H9 (cell line): ENCODE measurements at regions not wholly inside any gene's neighbourhood (a gene's known extent, or its start where the extent isn't known, plus 50 kb on each side); places are given as distances from the start of the nearest gene placed in this dataset.

Experiments used
- DNase-seq: peaks from one replicate; pipeline ENCODE4 v3.0.0-alpha.2; 2017
- H2AFZ ChIP-seq: one replicate; pipeline ENCODE4 v1.6.1; 2013; ENCODE audit warnings: mild to moderate bottlenecking, low read length, control low read depth, moderate library complexity
- H2AK5ac ChIP-seq: 2 replicates; pipeline ENCODE4 v1.6.1; 2013; ENCODE audit warnings: low read length, control low read depth, mixed read lengths; ENCODE audit not compliant: insufficient read length
- H2BK120ac ChIP-seq: one replicate; pipeline ENCODE4 v1.6.1; 2013; ENCODE audit warnings: low read depth, mild to moderate bottlenecking, low read length, control low read depth, inconsistent platforms; ENCODE audit not compliant: poor library complexity, severe bottlenecking
- H2BK12ac ChIP-seq: 2 replicates; pipeline ENCODE4 v1.6.1; 2013; ENCODE audit warnings: low read length, control low read depth, mixed read lengths, low read depth; ENCODE audit not compliant: insufficient read length
- H2BK15ac ChIP-seq: 2 replicates; pipeline ENCODE4 v1.6.1; 2013; ENCODE audit warnings: low read depth, low read length, control low read depth
- H2BK20ac ChIP-seq: one replicate; pipeline ENCODE4 v1.6.1; 2013; ENCODE audit warnings: low read depth, mild to moderate bottlenecking, low read length, control low read depth, inconsistent platforms; ENCODE audit not compliant: poor library complexity, severe bottlenecking
- H2BK5ac ChIP-seq: 2 replicates; pipeline ENCODE4 v1.6.1; 2013; ENCODE audit warnings: low read length, control low read depth, mixed read lengths; ENCODE audit not compliant: insufficient read length
- H3K14ac ChIP-seq: 2 replicates; pipeline ENCODE4 v1.6.1; 2013; ENCODE audit warnings: low read length, control low read depth; ENCODE audit not compliant: insufficient read depth
- H3K18ac ChIP-seq: 2 replicates; pipeline ENCODE4 v1.6.1; 2013; ENCODE audit warnings: low read depth, mild to moderate bottlenecking, mixed read lengths, low read length, control low read depth; ENCODE audit not compliant: insufficient read length
- H3K23ac ChIP-seq: 2 replicates; pipeline ENCODE4 v1.6.1; 2013; ENCODE audit warnings: low read length, control low read depth, mixed read lengths, low read depth; ENCODE audit not compliant: insufficient read length
- H3K23me2 ChIP-seq: 2 replicates; pipeline ENCODE4 v1.6.1; 2013; ENCODE audit warnings: low read depth, mild to moderate bottlenecking, mixed read lengths, low read length, control low read depth; ENCODE audit not compliant: insufficient read length, poor library complexity, severe bottlenecking
- H3K27ac ChIP-seq: 2 replicates; pipeline ENCODE4 v1.5.1; 2013; ENCODE audit warnings: low read length, control low read depth, mixed read lengths, low read depth; ENCODE audit not compliant: insufficient read length
- H3K27me3 ChIP-seq: 2 replicates; pipeline ENCODE4 v1.6.1; 2013; ENCODE audit warnings: low read length, control low read depth, inconsistent platforms; ENCODE audit not compliant: insufficient read depth
- H3K4ac ChIP-seq: 2 replicates; pipeline ENCODE4 v1.6.1; 2013; ENCODE audit warnings: low read depth, mild to moderate bottlenecking, control low read depth, inconsistent platforms, low read length, moderate library complexity
- H3K4me1 ChIP-seq: 2 replicates; pipeline ENCODE4 v1.6.1; 2013; ENCODE audit warnings: low read length, control low read depth, inconsistent platforms; ENCODE audit not compliant: insufficient read depth
- H3K4me2 ChIP-seq: 2 replicates; pipeline ENCODE4 v1.6.1; 2013; ENCODE audit warnings: low read length, control low read depth, mixed read lengths; ENCODE audit not compliant: insufficient read length, insufficient read depth
- H3K56ac ChIP-seq: 2 replicates; pipeline ENCODE4 v1.6.1; 2013; ENCODE audit warnings: low read depth, mild to moderate bottlenecking, mixed read lengths, low read length, control low read depth; ENCODE audit not compliant: insufficient read length
- H3K79me1 ChIP-seq: 2 replicates; pipeline ENCODE4 v1.6.1; 2013; ENCODE audit warnings: low read depth, mild to moderate bottlenecking, moderate library complexity, low read length, control low read depth, inconsistent platforms; ENCODE audit not compliant: insufficient read depth, poor library complexity, severe bottlenecking
- H3K79me2 ChIP-seq: 2 replicates; pipeline ENCODE4 v1.6.1; 2013; ENCODE audit warnings: low read length, control low read depth, inconsistent platforms; ENCODE audit not compliant: insufficient read depth
- H3K9ac ChIP-seq: 2 replicates; pipeline ENCODE4 v1.6.1; 2013; ENCODE audit warnings: low read length, control low read depth, mixed read lengths; ENCODE audit not compliant: insufficient read length; ENCODE audit errors: extremely low read depth
- H3K9me3 ChIP-seq: one replicate; pipeline ENCODE4 v1.6.1; 2013; ENCODE audit warnings: low read depth, low read length, inconsistent platforms; ENCODE audit not compliant: control insufficient read depth
- H3T11ph ChIP-seq: one replicate; pipeline ENCODE4 v1.6.1; 2013; ENCODE audit warnings: mild to moderate bottlenecking, low read length, control low read depth, inconsistent platforms
- H4K20me1 ChIP-seq: one replicate; pipeline ENCODE4 v1.6.1; 2013; ENCODE audit not compliant: control insufficient read depth, insufficient read length, insufficient read depth
- H4K5ac ChIP-seq: 2 replicates; pipeline ENCODE4 v1.6.1; 2013; ENCODE audit warnings: low read depth, mild to moderate bottlenecking, mixed read lengths, low read length, control low read depth; ENCODE audit not compliant: insufficient read length
- H4K8ac ChIP-seq: replicated peaks from 2 replicates; pipeline ENCODE4 v1.6.1; 2013; ENCODE audit warnings: low read length, control low read depth, mixed read lengths, low read depth; ENCODE audit not compliant: insufficient read length
- H4K91ac ChIP-seq: 2 replicates; pipeline ENCODE4 v1.6.1; 2013; ENCODE audit warnings: low read depth, mild to moderate bottlenecking, moderate library complexity, mixed read lengths, low read length, control low read depth; ENCODE audit not compliant: insufficient read length
- H3K27ac Mint-ChIP-seq, 3 experiments: 2 replicates in 2 of 3; 3 replicates in 1 of 3; pipeline ENCODE4 v1.8.0; 2020 to 2021; ENCODE audit warnings: mixed read lengths in 3 of 3, mild to moderate bottlenecking in 1 of 3, moderate library complexity in 1 of 3
- H3K27me3 Mint-ChIP-seq: 2 replicates; pipeline ENCODE4 v1.8.0; 2021; ENCODE audit warnings: low read depth, mild to moderate bottlenecking, moderate library complexity, mixed read lengths
- H3K36me3 Mint-ChIP-seq, 3 experiments: 2 replicates in 2 of 3; 3 replicates in 1 of 3; pipeline ENCODE4 v1.8.0; 2020 to 2021; ENCODE audit warnings: low read depth in 3 of 3, mixed read lengths in 3 of 3; ENCODE audit not compliant: insufficient read depth in 1 of 3
- H3K4me1 Mint-ChIP-seq, 2 experiments: 2 replicates each; pipeline ENCODE4 v1.8.0; 2020; ENCODE audit warnings: mixed read lengths in 2 of 2
- H3K4me3 Mint-ChIP-seq, 2 experiments: 2 replicates in 1 of 2; 3 replicates in 1 of 2; pipeline ENCODE4 v1.8.0; 2020 to 2021; ENCODE audit warnings: mild to moderate bottlenecking in 2 of 2, mixed read lengths in 2 of 2, moderate library complexity in 1 of 2
- H3K9me3 Mint-ChIP-seq, 2 experiments: 2 replicates in 1 of 2; 3 replicates in 1 of 2; pipeline ENCODE4 v1.8.0; 2020; ENCODE audit warnings: mild to moderate bottlenecking in 2 of 2, mixed read lengths in 2 of 2, moderate library complexity in 1 of 2
- WGBS: extraction: QIAGEN DNeasy Blood & Tissue Kit; methylation state at CpG from one replicate; pipeline ENCODE4 v1.1.7; 2013; ENCODE audit warnings: missing lambda C conversion rate, low lambda C conversion rate, mixed read lengths; ENCODE audit not compliant: insufficient read length; ENCODE audit errors: extremely low coverage; 5-methylcytosine and 5-hydroxymethylcytosine counted together
- TF ChIP-seq, protein P1 (sequence below): fragments of 200-600 bp; sonication (generic); conservative IDR thresholded peaks from 3 replicates; pipeline ENCODE4 v1.8.0; 2021; ENCODE audit warnings: antibody characterized with exemption, mild to moderate bottlenecking

DNA sequence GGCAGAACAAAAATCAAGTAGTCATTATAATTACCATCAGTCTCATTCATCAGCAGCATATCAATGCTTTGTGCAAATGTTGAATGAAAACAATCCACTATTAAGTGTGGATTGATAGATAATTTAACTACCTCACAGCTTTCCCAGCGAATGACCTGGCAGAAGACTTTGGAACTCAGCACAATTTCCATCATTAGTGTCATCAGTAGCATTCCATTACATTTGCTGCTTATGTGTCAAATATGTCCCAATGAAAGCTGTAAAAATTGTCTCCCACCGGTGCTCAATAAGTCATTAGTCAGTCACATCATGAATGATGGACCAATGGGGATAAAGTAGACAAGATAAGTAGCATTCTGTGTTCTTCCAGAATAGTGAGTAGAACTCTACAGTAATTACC is 1513.5 kb upstream of the PRR20A start:
- no peak overlapping the region for H3K9ac ChIP-seq
- no peak overlapping the region for H2AK5ac ChIP-seq
- TF ChIP-seq, protein P1, sequence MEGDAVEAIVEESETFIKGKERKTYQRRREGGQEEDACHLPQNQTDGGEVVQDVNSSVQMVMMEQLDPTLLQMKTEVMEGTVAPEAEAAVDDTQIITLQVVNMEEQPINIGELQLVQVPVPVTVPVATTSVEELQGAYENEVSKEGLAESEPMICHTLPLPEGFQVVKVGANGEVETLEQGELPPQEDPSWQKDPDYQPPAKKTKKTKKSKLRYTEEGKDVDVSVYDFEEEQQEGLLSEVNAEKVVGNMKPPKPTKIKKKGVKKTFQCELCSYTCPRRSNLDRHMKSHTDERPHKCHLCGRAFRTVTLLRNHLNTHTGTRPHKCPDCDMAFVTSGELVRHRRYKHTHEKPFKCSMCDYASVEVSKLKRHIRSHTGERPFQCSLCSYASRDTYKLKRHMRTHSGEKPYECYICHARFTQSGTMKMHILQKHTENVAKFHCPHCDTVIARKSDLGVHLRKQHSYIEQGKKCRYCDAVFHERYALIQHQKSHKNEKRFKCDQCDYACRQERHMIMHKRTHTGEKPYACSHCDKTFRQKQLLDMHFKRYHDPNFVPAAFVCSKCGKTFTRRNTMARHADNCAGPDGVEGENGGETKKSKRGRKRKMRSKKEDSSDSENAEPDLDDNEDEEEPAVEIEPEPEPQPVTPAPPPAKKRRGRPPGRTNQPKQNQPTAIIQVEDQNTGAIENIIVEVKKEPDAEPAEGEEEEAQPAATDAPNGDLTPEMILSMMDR, result no peak
- no peak overlapping the region for H4K91ac ChIP-seq
- no peak overlapping the region for H3T11ph ChIP-seq
- peaks cover 2% of the 10 kb centered on the region; the same call in 1 of the 2 replicates for H3K27me3 Mint-ChIP-seq
- H3K36me3 Mint-ChIP-seq, result peaks cover 23 to 41% (median 27%) of the 10 kb centered on the region in 3 experiments
- no peak overlapping the region for H2BK12ac ChIP-seq
- H3K4me2 ChIP-seq, result no peak overlapping the region
- no peak overlapping the region for H3K56ac ChIP-seq
- H2BK20ac ChIP-seq, result no peak overlapping the region
- H3K4me1 ChIP-seq, result no peaks in the 10 kb centered on the region
- peaks cover 29 to 32% of the 10 kb centered on the region in 2 experiments for H3K9me3 Mint-ChIP-seq
- H3K27ac ChIP-seq, result no peak overlapping the region
- no peak overlapping the region for H3K4ac ChIP-seq
- no peak overlapping the region for H2BK5ac ChIP-seq
- no peak overlapping the region for H4K5ac ChIP-seq
- no peak overlapping the region for H3K23ac ChIP-seq
- no peak overlapping the region for H2AFZ ChIP-seq
- no peaks in the 10 kb centered on the region for H4K20me1 ChIP-seq
- DNase-seq, result no peak
- H3K27me3 ChIP-seq, result no peaks in the 10 kb centered on the region
- no peak overlapping the region for H3K14ac ChIP-seq
- H3K23me2 ChIP-seq, result no peaks in the 10 kb centered on the region
- H3K79me2 ChIP-seq, result no peaks in the 10 kb centered on the region
- H3K27ac Mint-ChIP-seq, result no peak overlapping the region
- no peaks in the 10 kb centered on the region for H3K79me1 ChIP-seq
- H3K9me3 ChIP-seq, result no peaks in the 10 kb centered on the region
- H3K4me1 Mint-ChIP-seq, result no peaks in the 10 kb centered on the region
- H3K4me3 Mint-ChIP-seq, result no peak overlapping the region
- no peak overlapping the region for H2BK15ac ChIP-seq
- no CpG with 5 or more reads among the region's 2 CpGs for WGBS
- H3K18ac ChIP-seq, result no peak overlapping the region
- no peak overlapping the region for H2BK120ac ChIP-seq
- no peak overlapping the region for H4K8ac ChIP-seq
